ACHN (cell line): ENCODE measurements at regions not wholly inside any gene's neighbourhood (a gene's known extent, or its start where the extent isn't known, plus 50 kb on each side); places are given as distances from the start of the nearest gene placed in this dataset.

Experiments
- DNase-seq: peaks from one replicate; pipeline ENCODE4 v3.0.0-alpha.2; 2015
- in situ Hi-C: cut with HindIII; loops from 2 replicates; pipeline ENCODE4 v1.10.0; 2017; ENCODE audit warnings: low sequenced_read_pairs, low pct_ligation_motif_present, low pct_unique_long_range_greater_than_20kb

DNA sequence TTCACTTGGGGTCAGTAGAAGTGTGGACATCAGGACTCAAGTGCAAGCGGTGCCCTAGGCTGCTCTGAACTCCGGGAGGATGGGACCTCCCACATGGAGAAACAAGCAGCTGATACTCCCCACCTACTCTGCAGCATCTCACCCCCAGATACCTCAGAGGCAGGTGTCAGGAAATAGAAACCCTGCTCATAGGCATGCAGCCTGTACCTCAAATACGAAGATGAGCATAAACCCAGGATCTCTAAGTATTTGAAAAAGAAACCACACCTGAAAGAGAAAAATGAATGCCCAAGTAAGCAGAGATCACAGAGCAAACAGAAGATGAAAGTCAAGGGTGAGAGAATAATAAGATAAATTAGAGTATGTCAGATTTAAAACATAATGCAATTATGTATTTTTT is 75.6 kb upstream of the WSCD2 start:
- no peak for DNase-seq
- in situ Hi-C loops: no loop called here

DNA sequence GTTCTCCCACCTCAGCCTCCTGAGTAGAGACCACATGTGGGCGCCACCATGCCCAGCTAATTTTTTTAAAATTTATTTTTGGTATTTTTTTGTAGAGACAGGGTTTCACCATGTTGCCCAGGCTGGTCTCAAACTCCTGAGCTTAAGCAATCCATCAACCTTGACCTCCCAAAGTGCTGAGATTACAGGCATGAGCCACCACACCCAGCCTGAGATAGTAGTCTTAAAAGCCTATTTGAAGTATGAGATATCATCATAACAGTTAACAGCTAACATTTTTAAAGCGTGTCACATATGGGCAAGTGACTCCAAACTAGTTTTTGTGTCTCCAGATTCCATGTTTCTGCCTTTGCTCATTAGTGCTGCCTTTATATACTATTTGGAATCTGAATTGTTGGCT is 74.6 kb upstream of the WSCD2 start:
- no peak for DNase-seq
- in situ Hi-C loops: no loop called here

DNA sequence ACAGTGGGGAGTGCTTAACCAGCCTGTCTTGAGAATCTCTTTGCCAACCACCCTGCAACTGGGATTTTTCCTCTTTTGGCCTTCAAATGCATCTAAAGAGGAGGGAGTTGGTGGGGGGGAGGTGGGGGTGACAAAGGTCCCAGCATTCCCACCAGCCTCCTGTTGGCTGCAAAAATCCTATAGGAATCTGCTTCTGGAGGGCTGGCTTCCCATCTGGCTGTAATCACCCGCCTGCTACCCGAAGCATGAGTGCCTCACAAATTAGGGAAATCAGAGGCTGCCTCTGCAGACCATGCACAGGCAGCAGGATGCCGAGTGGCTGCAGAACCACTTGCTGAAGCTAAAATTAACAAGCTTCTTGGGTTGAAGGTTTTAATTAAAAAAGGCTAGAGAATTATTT is 73.9 kb upstream of the WSCD2 start:
- in situ Hi-C loops: no loop called here
- DNase-seq: no peak

DNA sequence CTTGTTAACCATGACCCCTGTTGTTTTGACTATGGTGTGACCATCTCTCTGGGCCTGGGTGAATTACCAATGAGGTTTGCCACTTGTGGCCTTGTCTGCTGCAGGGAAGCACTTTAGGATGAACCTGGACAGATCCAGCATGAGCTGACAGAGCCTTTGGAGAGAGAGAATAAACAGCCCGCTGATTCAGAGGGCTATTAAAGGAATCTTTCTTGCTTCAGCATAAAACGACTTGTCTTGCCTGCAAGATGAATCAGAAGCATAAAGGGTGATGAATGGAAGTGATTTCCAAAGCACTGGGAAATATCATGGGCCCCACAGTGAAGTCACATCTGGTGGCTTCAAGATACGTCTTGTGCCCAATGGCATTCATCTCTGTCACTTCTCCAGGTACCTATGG is 69.0 kb upstream of the WSCD2 start:
- in situ Hi-C loops: no loop called here
- DNase-seq: no peak

DNA sequence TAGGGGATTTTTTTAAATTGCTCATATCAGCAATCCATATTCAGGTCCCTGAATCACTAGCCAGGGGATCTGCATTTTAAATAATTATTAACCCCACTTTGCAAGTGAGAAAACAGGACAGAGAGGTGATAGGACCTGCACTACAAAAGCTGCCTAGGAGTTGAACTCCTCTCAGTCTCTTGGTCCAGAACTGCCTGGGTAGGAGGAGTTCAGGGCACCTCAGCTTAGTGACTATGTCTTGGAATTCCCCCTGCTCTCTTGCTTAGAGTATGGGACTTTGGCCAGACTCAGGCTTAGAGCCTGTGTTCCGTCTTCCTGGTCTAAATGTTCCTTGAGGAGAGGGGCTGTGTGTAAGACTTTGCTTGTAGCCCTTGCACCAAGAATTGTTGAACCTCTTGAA is 68.2 kb upstream of the WSCD2 start:
- in situ Hi-C loops: no loop called here
- no peak for DNase-seq

DNA sequence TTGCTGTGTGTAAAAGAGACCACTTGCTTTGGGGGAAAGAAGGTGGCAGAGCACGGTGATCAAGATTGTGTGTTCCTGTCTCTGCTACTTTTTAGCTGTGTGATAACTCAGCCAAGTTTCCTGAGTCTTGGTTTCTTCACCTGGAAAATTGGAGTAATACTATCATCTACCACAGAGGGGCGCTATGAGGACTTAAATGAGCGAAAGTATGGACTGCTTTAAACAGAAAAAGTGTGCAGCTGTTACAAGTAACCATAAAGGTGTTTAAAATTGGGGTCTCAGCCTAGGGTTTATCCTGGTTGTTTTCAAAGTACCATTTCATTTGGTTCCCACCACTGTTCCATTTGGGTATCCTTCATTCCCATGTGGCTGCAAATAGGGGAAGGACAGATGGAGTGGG is 65.9 kb upstream of the WSCD2 start:
- DNase-seq: peak; percentile 64
- in situ Hi-C loops: no loop called here

DNA sequence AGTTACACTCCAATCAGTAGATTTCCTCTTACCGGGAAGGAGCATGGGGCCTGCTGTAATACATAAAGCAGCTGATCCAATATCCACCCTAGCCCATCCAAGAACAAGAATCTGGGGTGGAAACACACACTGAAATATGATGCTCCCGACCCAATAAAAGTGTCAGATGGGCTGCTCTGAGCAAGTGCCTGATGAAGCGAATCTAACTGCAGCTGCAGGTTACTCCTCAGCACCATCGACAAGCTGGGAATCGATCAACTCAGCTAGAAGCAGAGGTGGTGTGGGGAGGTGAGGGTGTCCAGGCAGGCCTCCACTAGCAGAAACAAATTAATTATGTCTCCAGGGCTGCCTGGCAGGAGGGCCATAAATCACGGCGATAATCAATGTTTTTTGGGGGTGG is 64.0 kb upstream of the WSCD2 start:
- in situ Hi-C loops: no loop called here
- no peak for DNase-seq

DNA sequence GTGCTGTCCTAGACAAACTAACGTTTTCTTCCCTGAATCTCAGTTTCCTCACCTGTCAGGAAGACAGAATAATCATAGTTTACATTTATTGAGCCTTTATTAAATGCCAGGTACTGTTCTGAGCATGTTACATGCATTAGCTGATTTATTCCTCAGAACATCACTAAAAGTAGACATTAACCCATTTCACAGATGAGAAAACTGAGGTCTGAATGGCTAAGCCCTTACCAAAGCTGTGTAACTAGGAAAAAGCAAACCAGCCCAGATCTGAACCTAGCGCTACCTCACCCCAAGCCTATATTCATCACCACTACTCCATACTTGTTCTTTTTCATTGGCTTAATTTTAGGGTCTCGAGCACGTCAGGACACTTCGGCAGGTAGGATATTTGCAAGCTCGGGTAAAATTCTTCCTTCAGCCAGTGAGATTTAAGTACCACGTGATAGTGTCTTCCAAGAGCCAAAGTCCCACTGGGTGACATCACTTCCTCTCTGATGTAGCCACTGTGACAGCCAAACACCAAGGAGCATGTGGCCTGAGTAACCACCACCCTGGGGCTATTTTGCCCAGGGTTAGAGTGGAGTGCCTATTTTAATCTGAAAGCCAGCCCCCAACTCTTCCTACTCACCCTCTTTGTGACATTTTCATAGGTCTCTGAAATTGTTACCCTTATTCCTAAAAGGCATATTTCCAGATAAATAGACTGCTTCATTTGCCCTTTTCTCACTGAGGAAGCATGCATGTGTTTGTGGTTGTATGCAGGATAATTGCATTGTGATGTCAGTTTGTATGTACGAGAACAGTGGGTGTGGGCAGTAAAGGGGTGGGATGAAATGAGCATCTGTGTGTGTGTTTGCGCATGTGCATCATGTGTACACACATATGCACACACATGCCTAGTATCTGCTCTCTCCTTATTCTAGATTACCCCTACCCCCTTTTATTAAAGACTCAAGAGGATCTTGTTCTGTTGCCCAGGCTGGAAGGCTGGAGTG is 62.2 kb upstream of the WSCD2 start:
- in situ Hi-C loops: no loop called here
- no peak for DNase-seq

DNA sequence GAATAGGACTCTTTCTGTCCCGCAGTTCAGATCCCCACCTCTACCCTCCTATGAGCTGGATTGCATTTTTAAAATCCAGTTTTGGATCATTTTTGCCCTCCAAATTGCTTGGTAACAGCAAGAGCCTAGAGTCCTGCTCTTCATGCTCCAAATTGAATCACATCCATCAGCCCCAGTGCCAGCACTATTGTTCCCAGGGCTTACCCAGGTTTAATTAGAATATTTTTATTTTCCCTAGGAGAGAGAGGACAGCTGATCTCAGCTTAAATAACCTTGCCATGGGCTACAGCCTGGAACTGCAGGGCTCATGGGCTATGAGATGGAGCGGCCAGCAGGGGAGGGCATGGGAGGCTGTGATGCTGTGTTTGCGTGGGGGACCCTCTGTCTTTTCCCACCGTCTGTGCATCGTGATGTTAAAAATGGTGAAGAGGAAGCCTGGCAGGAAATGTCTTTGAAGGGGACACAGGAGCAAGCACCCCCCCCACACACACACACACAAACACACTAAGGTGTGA is 59.4 kb upstream of the WSCD2 start:
- in situ Hi-C loops: no loop called here
- DNase-seq: no peak

DNA sequence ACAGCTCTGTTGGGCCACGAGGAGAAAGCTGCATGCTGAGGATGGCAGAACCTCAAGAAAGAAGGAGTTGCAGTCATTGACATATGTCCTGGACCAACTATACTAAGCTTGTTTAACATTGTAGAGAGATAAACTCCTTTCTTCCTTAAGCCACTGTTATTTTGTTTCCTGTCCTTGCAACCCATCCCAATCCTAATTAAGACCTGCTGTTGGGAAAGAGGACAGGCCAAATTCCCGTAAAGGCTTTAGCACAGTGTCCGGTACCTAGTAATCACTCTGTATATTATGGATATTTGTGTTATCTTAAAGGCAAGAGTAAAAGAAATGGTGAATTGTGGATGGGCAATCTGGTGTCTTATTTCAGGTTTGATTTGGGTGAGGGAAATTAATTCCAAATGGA is 53.5 kb upstream of the WSCD2 start:
- in situ Hi-C loops: no loop called here
- no peak for DNase-seq

DNA sequence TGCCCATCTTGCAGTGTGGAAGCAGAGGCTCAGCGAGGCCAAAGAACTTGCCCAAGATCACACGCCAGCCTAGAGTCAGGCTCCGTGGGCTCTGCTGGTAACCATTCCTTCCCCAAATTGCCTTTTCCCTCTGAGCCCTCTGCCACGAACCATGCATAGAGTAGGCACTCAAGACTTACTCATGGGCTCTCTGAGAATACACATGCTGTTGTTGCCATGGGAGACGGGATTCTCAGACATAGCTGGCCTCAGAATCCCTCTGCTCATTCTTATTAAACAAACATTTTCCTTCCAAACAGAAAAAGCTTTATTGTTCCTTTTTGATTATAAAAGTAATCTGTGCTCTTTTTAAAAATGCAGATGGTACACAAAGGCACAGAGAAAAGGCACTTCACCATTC is 52.5 kb upstream of the WSCD2 start:
- in situ Hi-C loops: no loop called here
- no peak for DNase-seq

DNA sequence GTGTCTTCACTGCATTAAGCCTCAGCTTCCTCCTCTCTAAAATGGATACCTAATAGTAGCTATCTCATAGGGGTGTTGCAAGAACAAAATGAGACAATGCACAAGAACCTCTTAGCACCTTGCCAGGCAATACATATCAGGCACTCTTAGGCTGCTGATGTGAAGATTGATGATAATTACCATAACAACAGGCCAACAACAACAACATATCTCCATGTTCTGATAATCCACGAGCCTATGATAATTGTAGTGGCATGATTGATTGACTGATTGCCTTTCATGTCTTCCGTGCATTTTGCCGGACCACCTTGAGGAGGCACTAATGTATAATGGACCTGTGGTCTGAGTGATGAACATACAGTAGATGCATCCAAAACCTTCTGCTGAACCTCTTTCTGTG is 50.7 kb upstream of the WSCD2 start:
- in situ Hi-C loops: no loop called here

More for the DNA sequence above, 50.7 kb upstream of the WSCD2 start:
- no peak for DNase-seq
